DOHH2 (cell line): ENCODE measurements at regions not wholly inside any gene's neighbourhood (a gene's known extent, or its start where the extent isn't known, plus 50 kb on each side); places are given as distances from the start of the nearest gene placed in this dataset.
"Not testable (repeated sequence)": the region's sequence is repeated elsewhere in the genome, so short reads cannot be mapped to it uniquely, and the experiment has no call there.

Experiments used
- H3F3A ChIP-seq: fragments of 200-600 bp; sonication (generic), shearing (Covaris generic); 2 replicates; pipeline ENCODE4 v1.6.0; 2016; ENCODE audit warnings: antibody characterized with exemption, mild to moderate bottlenecking; ENCODE audit not compliant: control insufficient read depth, insufficient read depth
- H3K27ac ChIP-seq: fragments of 200-600 bp; sonication (generic); 2 replicates; pipeline ENCODE4 v1.5.1; 2014; ENCODE audit warnings: low read depth, mild to moderate bottlenecking, low read length, moderate library complexity
- H3K27me3 ChIP-seq: fragments of 200-600 bp; sonication (generic); 2 replicates; pipeline ENCODE4 v1.6.1; 2014; ENCODE audit warnings: mild to moderate bottlenecking, low read length, mixed read lengths; ENCODE audit not compliant: control insufficient read depth
- H3K36me3 ChIP-seq: fragments of 200-600 bp; sonication (generic); 2 replicates; pipeline ENCODE4 v1.6.1; 2014; ENCODE audit warnings: mild to moderate bottlenecking, low read length, moderate library complexity, mixed read lengths; ENCODE audit not compliant: control insufficient read depth
- H3K4me1 ChIP-seq: fragments of 200-600 bp; sonication (generic); 2 replicates; pipeline ENCODE4 v1.6.1; 2014; ENCODE audit warnings: mild to moderate bottlenecking, low read length, mixed read lengths; ENCODE audit not compliant: control insufficient read depth
- H3K4me2 ChIP-seq: fragments of 200-600 bp; sonication (generic); 2 replicates; pipeline ENCODE4 v1.6.0; 2014; ENCODE audit warnings: mild to moderate bottlenecking, low read length, moderate library complexity
- H3K4me3 ChIP-seq: fragments of 200-600 bp; sonication (generic); 2 replicates; pipeline ENCODE4 v1.5.1; 2014; ENCODE audit warnings: mild to moderate bottlenecking, low read length, mixed read lengths
- H3K79me2 ChIP-seq: fragments of 200-600 bp; sonication (generic); 2 replicates; pipeline ENCODE4 v1.6.1; 2014; ENCODE audit warnings: mild to moderate bottlenecking, low read length, mixed read lengths; ENCODE audit not compliant: control insufficient read depth
- H3K9me2 ChIP-seq: fragments of 200-600 bp; sonication (generic); replicated peaks from 2 replicates; pipeline ENCODE4 v1.6.1; 2014; ENCODE audit warnings: mild to moderate bottlenecking, low read length, mixed read lengths; ENCODE audit not compliant: control insufficient read depth
- H3K9me3 ChIP-seq: fragments of 200-600 bp; sonication (generic); 2 replicates; pipeline ENCODE4 v1.6.1; 2014; ENCODE audit warnings: antibody characterized with exemption, low read length, mixed read lengths; ENCODE audit not compliant: control insufficient read depth, insufficient read depth
- H4K20me1 ChIP-seq: fragments of 200-600 bp; sonication (generic); 2 replicates; pipeline ENCODE4 v1.6.0; 2014; ENCODE audit warnings: low read depth, mild to moderate bottlenecking, antibody characterized with exemption, low read length, moderate library complexity; ENCODE audit not compliant: control insufficient read depth, insufficient read depth
- EZH2phosphoT487 ChIP-seq: fragments of 200-600 bp; sonication (generic); IDR thresholded peaks from 2 replicates; pipeline ENCODE4 v1.6.1; 2017; ENCODE audit warnings: borderline replicate concordance, mild to moderate bottlenecking, antibody characterized with exemption, low read length, moderate library complexity, mixed read lengths
- TF ChIP-seq, protein P1 (sequence below): fragments of 200-600 bp; sonication (generic); IDR thresholded peaks from one replicate; pipeline ENCODE4 v1.5.1; 2014; ENCODE audit warnings: antibody characterized with exemption, mild to moderate bottlenecking, low read depth, low read length; ENCODE audit not compliant: poor library complexity, severe bottlenecking

GRCh38 chrY:12236399-12236798 lies 464.6 kb upstream of the USP9Y start:
- H3K36me3 ChIP-seq = no peaks in the 10 kb centered on the region
- no peak for TF ChIP-seq EZH2phosphoT487
- TF ChIP-seq, protein P1, sequence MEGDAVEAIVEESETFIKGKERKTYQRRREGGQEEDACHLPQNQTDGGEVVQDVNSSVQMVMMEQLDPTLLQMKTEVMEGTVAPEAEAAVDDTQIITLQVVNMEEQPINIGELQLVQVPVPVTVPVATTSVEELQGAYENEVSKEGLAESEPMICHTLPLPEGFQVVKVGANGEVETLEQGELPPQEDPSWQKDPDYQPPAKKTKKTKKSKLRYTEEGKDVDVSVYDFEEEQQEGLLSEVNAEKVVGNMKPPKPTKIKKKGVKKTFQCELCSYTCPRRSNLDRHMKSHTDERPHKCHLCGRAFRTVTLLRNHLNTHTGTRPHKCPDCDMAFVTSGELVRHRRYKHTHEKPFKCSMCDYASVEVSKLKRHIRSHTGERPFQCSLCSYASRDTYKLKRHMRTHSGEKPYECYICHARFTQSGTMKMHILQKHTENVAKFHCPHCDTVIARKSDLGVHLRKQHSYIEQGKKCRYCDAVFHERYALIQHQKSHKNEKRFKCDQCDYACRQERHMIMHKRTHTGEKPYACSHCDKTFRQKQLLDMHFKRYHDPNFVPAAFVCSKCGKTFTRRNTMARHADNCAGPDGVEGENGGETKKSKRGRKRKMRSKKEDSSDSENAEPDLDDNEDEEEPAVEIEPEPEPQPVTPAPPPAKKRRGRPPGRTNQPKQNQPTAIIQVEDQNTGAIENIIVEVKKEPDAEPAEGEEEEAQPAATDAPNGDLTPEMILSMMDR = no peak
- H3K27me3 ChIP-seq = no peaks in the 10 kb centered on the region
- no peaks in the 10 kb centered on the region for H3K9me3 ChIP-seq
- no peaks in the 10 kb centered on the region for H3F3A ChIP-seq
- no peak overlapping the region for H3K27ac ChIP-seq
- H3K79me2 ChIP-seq = no peaks in the 10 kb centered on the region
- H3K4me3 ChIP-seq = no peak overlapping the region
- H3K4me1 ChIP-seq = no peaks in the 10 kb centered on the region
- H3K9me2 ChIP-seq = no peaks in the 10 kb centered on the region
- H4K20me1 ChIP-seq = no peaks in the 10 kb centered on the region
- no peak overlapping the region for H3K4me2 ChIP-seq

DNA sequence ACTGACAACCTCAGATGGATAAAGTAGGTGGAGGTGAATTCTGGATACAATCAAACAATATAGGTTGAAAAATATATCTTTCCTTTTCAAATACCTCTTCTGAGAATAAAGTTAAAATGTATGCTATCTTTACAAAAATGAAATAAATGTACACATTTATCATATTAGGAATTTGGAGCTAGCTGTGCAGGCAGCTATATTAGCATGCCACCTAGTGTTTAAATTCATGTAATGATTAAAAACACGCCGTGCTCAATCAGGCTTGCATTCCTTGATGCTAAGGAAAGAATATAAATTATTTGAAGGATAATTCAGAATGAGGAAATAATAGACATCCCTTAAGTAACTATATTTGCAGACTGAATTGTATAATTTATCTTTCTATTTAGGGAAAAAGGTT lies 460.7 kb upstream of the USP9Y start:
- not testable (repeated sequence) for H3K27me3 ChIP-seq, H3F3A ChIP-seq, H3K4me1 ChIP-seq, H3K79me2 ChIP-seq, H3K4me3 ChIP-seq, H4K20me1 ChIP-seq, H3K27ac ChIP-seq, H3K9me3 ChIP-seq, H3K36me3 ChIP-seq, H3K4me2 ChIP-seq, H3K9me2 ChIP-seq

- TF ChIP-seq EZH2phosphoT487 = no peak
- TF ChIP-seq, protein P1 = no peak
- Histone ChIP-seq H3F3A (no peaks in the 10 kb centered on the region), H3K36me3 (no peaks in the 10 kb centered on the region), H3K27me3 (no peaks in the 10 kb centered on the region), H3K4me3 (no peak overlapping the region), H3K79me2 (no peaks in the 10 kb centered on the region), H3K4me1 (no peaks in the 10 kb centered on the region), H4K20me1 (no peaks in the 10 kb centered on the region), H3K4me2 (no peak overlapping the region), H3K9me3 (no peaks in the 10 kb centered on the region), H3K27ac (no peak overlapping the region), H3K9me2 (no peaks in the 10 kb centered on the region)
These were observed 456.9 kb upstream of the USP9Y start for GRCh38 chrY:12244146-12244545.

DNA sequence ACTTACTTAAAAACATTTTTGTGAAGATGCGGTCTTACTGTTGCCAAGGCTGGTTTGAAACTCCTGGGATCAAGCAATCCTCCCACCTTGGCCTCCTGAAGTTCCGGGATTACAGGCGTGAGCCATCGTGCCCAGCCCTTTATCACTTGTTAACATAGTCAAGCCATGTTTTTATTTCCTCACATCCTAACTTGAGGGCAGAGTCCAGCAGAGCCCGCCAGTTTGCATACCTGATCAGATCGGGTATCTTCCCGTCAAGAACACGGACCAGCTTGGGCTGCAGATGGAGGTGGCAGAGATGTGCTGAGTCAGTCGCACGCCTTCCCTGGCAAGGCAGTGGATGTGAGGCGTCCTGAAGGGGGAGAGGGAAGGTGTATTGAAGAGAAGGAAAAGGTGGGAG lies 447.3 kb upstream of the USP9Y start:
- Histone ChIP-seq H3K9me2 (no peaks in the 10 kb centered on the region), H3K4me3 (no peak overlapping the region), H3F3A (no peaks in the 10 kb centered on the region), H3K27me3 (no peaks in the 10 kb centered on the region), H3K4me1 (no peaks in the 10 kb centered on the region), H3K36me3 (no peaks in the 10 kb centered on the region), H3K9me3 (no peaks in the 10 kb centered on the region), H3K79me2 (no peaks in the 10 kb centered on the region), H4K20me1 (no peaks in the 10 kb centered on the region), H3K4me2 (no peak overlapping the region), H3K27ac (no peak overlapping the region)
- no peak for TF ChIP-seq EZH2phosphoT487
- TF ChIP-seq, protein P1 = no peak
